OCI-LY7 (cell line): ENCODE measurements at regions not wholly inside any gene's neighbourhood (a gene's known extent, or its start where the extent isn't known, plus 50 kb on each side); places are given as distances from the start of the nearest gene placed in this dataset.

Experiments
- EZH2phosphoT487 ChIP-seq: fragments of 200-600 bp; sonication (generic); IDR thresholded peaks from 2 replicates; pipeline ENCODE4 v1.6.1; 2018; ENCODE audit warnings: low read depth, borderline replicate concordance, mild to moderate bottlenecking, mixed run types, antibody characterized with exemption, low read length, moderate library complexity, mixed read lengths
- TF ChIP-seq, protein P1 (sequence below): fragments of 200-600 bp; sonication (generic); conservative IDR thresholded peaks from 2 replicates; pipeline ENCODE4 v1.5.1; 2014; ENCODE audit warnings: mild to moderate bottlenecking, antibody characterized with exemption, low read length, moderate library complexity, mixed read lengths

DNA sequence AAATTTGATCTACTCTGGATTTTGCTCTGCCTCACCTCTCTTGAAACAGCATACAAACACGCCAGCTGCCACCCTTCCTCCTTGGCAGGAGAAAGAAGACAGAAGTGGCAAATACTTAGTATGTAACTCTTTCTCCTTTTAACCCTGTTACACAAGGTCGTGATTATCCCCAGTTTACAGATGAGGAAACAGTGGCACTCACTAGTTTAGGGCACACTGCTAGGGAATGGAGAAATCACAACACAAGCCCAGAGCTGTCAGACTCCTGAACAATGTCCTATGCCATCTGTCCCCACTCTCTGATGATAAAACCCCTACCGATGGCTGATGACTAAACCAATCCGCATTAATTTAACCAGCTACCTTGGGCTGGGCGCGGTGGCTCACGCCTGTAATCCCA lies 79.7 kb downstream of the FGD2 start:
- TF ChIP-seq, protein P1, sequence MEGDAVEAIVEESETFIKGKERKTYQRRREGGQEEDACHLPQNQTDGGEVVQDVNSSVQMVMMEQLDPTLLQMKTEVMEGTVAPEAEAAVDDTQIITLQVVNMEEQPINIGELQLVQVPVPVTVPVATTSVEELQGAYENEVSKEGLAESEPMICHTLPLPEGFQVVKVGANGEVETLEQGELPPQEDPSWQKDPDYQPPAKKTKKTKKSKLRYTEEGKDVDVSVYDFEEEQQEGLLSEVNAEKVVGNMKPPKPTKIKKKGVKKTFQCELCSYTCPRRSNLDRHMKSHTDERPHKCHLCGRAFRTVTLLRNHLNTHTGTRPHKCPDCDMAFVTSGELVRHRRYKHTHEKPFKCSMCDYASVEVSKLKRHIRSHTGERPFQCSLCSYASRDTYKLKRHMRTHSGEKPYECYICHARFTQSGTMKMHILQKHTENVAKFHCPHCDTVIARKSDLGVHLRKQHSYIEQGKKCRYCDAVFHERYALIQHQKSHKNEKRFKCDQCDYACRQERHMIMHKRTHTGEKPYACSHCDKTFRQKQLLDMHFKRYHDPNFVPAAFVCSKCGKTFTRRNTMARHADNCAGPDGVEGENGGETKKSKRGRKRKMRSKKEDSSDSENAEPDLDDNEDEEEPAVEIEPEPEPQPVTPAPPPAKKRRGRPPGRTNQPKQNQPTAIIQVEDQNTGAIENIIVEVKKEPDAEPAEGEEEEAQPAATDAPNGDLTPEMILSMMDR, result no peak
- TF ChIP-seq EZH2phosphoT487, result no peak
